SK-N-SH treated with all-trans-retinoic acid at 6 μM for 48 hours (cell line): ENCODE measurements at regions not wholly inside any gene's neighbourhood (a gene's known extent, or its start where the extent isn't known, plus 50 kb on each side); places are given as distances from the start of the nearest gene placed in this dataset.

ENCODE experiments used
- ATAC-seq: fragments of 200-7000 bp; cut with Tn5 transposase; 3 replicates; pipeline ENCODE4 v1.9.1; 2020; ENCODE audit warnings: mild to moderate bottlenecking, moderate library complexity
- ARNTL ChIP-seq: fragments of 450-650 bp; formaldehyde crosslinking; IDR thresholded peaks from 2 replicates; pipeline ENCODE4 v1.5.0; 2020; ENCODE audit warnings: low read depth, mild to moderate bottlenecking, moderate library complexity, borderline replicate concordance
- BACH2 ChIP-seq: fragments of 250-450 bp; sonication (Bioruptor Pico); IDR thresholded peaks from 2 replicates; pipeline ENCODE4 v1.9.0; 2021; ENCODE audit warnings: mild to moderate bottlenecking, borderline replicate concordance
- CSDC2 ChIP-seq: fragments of 250-450 bp; sonication (Bioruptor Pico); IDR thresholded peaks from 2 replicates; pipeline ENCODE4 v1.5.0; 2020; ENCODE audit warnings: mild to moderate bottlenecking, moderate library complexity
- ESRRG ChIP-seq: fragments of 250-450 bp; sonication (Bioruptor Pico); IDR thresholded peaks from 2 replicates; pipeline ENCODE4 v1.6.1; 2021; ENCODE audit warnings: mild to moderate bottlenecking
- GLIS3 ChIP-seq: fragments of 250-450 bp; sonication (Bioruptor Pico); IDR thresholded peaks from 2 replicates; pipeline ENCODE4 v1.5.0; 2020; ENCODE audit warnings: mild to moderate bottlenecking, moderate library complexity
- ISL1 ChIP-seq: fragments of 250-450 bp; sonication (Bioruptor Pico); IDR thresholded peaks from 2 replicates; pipeline ENCODE4 v2.1.2; 2022; ENCODE audit warnings: mild to moderate bottlenecking, moderate library complexity
- OSR1 ChIP-seq: fragments of 250-450 bp; sonication (Bioruptor Pico); IDR thresholded peaks from 2 replicates; pipeline ENCODE4 v1.8.0; 2022; ENCODE audit warnings: moderate library complexity, mild to moderate bottlenecking, inconsistent platforms
- PPARA ChIP-seq: fragments of 250-450 bp; sonication (Bioruptor Pico); IDR thresholded peaks from 2 replicates; pipeline ENCODE4 v1.5.0; 2020; ENCODE audit warnings: mild to moderate bottlenecking, borderline replicate concordance
- RARB ChIP-seq: fragments of 250-450 bp; sonication (Bioruptor Pico); IDR thresholded peaks from 2 replicates; pipeline ENCODE4 v1.8.0; 2021; ENCODE audit warnings: mild to moderate bottlenecking, moderate library complexity
- SNAI2 ChIP-seq: fragments of 250-450 bp; sonication (Bioruptor Pico); IDR thresholded peaks from 2 replicates; pipeline ENCODE4 v1.5.0; 2020; ENCODE audit warnings: mild to moderate bottlenecking, moderate library complexity
- TCF4 ChIP-seq: fragments of 250-450 bp; sonication (Bioruptor Pico); IDR thresholded peaks from 2 replicates; pipeline ENCODE4 v1.8.0; 2021; ENCODE audit warnings: mild to moderate bottlenecking, moderate library complexity, borderline replicate concordance
- TOX ChIP-seq: fragments of 250-450 bp; sonication (Bioruptor Pico); IDR thresholded peaks from 2 replicates; pipeline ENCODE4 v1.8.0; 2021; ENCODE audit warnings: mild to moderate bottlenecking, moderate library complexity, borderline replicate concordance
- ZC3H10 ChIP-seq: fragments of 250-450 bp; sonication (Bioruptor Pico); IDR thresholded peaks from 2 replicates; pipeline ENCODE4 v1.5.1; 2021; ENCODE audit warnings: mild to moderate bottlenecking, moderate library complexity
- ZFP3 ChIP-seq: fragments of 250-450 bp; sonication (Bioruptor Pico); IDR thresholded peaks from 2 replicates; pipeline ENCODE4 v1.5.0; 2020; ENCODE audit warnings: mild to moderate bottlenecking, moderate library complexity
- ZNF565 ChIP-seq: fragments of 450-650 bp; formaldehyde crosslinking; conservative IDR thresholded peaks from 2 replicates; pipeline ENCODE4 v1.5.0; 2020; ENCODE audit warnings: low read depth, mild to moderate bottlenecking, moderate library complexity
- ZNF70 ChIP-seq: fragments of 450-650 bp; formaldehyde crosslinking; IDR thresholded peaks from 2 replicates; pipeline ENCODE4 v1.5.0; 2020; ENCODE audit warnings: mild to moderate bottlenecking, moderate library complexity
- ZNF8 ChIP-seq: fragments of 450-650 bp; formaldehyde crosslinking; IDR thresholded peaks from 2 replicates; pipeline ENCODE4 v1.5.0; 2020; ENCODE audit warnings: mild to moderate bottlenecking, moderate library complexity
- TF ChIP-seq, protein P1 (sequence below): fragments of 250-450 bp; sonication (Bioruptor Pico); IDR thresholded peaks from 2 replicates; pipeline ENCODE4 v1.5.1; 2020; ENCODE audit warnings: low read depth, mild to moderate bottlenecking, moderate library complexity
- TF ChIP-seq, protein P2 (sequence below): fragments of 250-450 bp; sonication (Bioruptor Pico); IDR thresholded peaks from 2 replicates; pipeline ENCODE4 v1.8.0; 2020; ENCODE audit warnings: mild to moderate bottlenecking, moderate library complexity, borderline replicate concordance
- TF ChIP-seq, protein P3 (sequence below): fragments of 250-450 bp; sonication (Bioruptor Pico); IDR thresholded peaks from 2 replicates; pipeline ENCODE4 v1.8.0; 2021; ENCODE audit warnings: low read depth, mild to moderate bottlenecking, moderate library complexity, borderline replicate concordance
- TF ChIP-seq, protein P4 (sequence below): fragments of 250-450 bp; sonication (Bioruptor Pico); IDR thresholded peaks from 2 replicates; pipeline ENCODE4 v1.5.0; 2020; ENCODE audit warnings: mild to moderate bottlenecking, moderate library complexity

DNA sequence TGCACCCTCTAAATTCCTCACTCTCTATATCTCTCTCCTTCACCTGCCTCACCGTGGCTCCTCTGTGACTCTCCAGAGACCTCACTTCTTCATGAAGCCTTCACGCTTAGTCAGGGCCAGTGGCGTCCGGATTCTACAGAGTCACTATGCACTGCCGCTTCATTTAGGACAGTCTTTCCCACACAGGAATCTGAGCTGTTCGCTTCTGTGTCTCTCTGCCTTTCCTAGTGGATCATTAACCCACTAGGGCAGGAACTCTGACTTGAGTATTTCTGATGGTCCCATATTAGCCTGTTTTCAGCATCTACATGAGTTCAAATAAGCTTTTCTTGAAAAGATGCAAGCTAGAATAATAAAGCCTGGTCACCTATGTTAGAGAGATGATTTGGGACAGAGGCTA lies 180.2 kb upstream of the DOK6 start:
- TF ChIP-seq SNAI2 (CRISPR knock-in tag) (no peak), TOX (CRISPR knock-in tag) (no peak), BACH2 (CRISPR knock-in tag) (no peak), ZNF70 (CRISPR knock-in tag) (no peak), RARB (CRISPR knock-in tag) (no peak), GLIS3 (CRISPR knock-in tag) (no peak), ESRRG (CRISPR knock-in tag) (no peak), ISL1 (CRISPR knock-in tag) (no peak), ARNTL (no peak), ZFP3 (CRISPR knock-in tag) (no peak), TCF4 (CRISPR knock-in tag) (no peak), OSR1 (CRISPR knock-in tag) (no peak), ZNF8 (CRISPR knock-in tag) (no peak), ZNF565 (CRISPR knock-in tag) (no peak), PPARA (CRISPR knock-in tag) (no peak)
- TF ChIP-seq, protein P1, sequence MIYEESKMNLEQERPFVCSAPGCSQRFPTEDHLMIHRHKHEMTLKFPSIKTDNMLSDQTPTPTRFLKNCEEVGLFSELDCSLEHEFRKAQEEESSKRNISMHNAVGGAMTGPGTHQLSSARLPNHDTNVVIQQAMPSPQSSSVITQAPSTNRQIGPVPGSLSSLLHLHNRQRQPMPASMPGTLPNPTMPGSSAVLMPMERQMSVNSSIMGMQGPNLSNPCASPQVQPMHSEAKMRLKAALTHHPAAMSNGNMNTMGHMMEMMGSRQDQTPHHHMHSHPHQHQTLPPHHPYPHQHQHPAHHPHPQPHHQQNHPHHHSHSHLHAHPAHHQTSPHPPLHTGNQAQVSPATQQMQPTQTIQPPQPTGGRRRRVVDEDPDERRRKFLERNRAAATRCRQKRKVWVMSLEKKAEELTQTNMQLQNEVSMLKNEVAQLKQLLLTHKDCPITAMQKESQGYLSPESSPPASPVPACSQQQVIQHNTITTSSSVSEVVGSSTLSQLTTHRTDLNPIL (CRISPR knock-in tag), result no peak
- TF ChIP-seq, protein P2, sequence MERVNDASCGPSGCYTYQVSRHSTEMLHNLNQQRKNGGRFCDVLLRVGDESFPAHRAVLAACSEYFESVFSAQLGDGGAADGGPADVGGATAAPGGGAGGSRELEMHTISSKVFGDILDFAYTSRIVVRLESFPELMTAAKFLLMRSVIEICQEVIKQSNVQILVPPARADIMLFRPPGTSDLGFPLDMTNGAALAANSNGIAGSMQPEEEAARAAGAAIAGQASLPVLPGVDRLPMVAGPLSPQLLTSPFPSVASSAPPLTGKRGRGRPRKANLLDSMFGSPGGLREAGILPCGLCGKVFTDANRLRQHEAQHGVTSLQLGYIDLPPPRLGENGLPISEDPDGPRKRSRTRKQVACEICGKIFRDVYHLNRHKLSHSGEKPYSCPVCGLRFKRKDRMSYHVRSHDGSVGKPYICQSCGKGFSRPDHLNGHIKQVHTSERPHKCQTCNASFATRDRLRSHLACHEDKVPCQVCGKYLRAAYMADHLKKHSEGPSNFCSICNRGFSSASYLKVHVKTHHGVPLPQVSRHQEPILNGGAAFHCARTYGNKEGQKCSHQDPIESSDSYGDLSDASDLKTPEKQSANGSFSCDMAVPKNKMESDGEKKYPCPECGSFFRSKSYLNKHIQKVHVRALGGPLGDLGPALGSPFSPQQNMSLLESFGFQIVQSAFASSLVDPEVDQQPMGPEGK, result no peak
- TF ChIP-seq, all 23 proteins: peak for 0
- ATAC-seq, result no peak

DNA sequence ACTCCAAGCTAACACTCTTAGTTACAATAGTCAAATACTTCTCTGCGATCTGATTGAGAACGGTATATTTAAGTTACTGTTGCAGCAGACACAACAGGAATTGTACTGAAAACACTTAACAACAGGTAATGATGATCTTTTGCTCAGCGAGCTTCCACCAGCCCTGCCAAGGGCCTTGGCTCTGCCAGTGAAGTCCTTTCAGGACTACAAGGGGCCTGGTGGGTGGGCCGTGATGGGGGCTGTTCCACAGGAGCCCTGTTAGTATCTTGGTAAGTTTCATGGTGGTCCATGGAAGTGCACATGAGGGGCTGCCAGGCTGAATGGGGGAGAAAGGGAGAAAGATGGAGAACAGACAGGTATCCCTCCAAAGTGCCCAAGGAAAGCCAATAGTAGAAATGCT lies 178.6 kb upstream of the DOK6 start:
- no peak for ATAC-seq
- no peak for TF ChIP-seq CSDC2
- TF ChIP-seq, protein P3, sequence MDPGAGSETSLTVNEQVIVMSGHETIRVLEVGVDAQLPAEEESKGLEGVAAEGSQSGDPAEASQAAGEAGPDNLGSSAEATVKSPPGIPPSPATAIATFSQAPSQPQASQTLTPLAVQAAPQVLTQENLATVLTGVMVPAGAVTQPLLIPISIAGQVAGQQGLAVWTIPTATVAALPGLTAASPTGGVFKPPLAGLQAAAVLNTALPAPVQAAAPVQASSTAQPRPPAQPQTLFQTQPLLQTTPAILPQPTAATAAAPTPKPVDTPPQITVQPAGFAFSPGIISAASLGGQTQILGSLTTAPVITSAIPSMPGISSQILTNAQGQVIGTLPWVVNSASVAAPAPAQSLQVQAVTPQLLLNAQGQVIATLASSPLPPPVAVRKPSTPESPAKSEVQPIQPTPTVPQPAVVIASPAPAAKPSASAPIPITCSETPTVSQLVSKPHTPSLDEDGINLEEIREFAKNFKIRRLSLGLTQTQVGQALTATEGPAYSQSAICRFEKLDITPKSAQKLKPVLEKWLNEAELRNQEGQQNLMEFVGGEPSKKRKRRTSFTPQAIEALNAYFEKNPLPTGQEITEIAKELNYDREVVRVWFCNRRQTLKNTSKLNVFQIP (CRISPR knock-in tag), result no peak

DNA sequence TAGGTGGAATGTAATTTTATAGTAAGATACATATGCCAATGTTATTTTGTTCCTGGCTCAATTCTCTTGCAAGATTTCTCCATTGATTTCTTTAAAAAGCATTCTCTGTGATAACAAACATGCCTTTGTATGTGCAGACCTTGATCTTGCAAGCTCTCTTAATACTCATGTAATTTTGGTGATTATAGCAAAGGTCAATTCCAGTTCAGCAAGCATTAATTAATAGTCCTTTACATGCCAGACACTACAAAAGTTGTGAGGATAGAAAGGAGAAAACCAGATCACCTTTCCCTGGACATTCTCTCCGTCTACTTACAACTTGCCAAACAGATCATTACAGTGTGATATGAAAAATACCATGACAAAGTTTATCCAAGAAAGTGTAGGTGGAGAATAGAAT lies 173.7 kb upstream of the DOK6 start:
- TF ChIP-seq ZC3H10 (CRISPR knock-in tag) (no peak), ZFP3 (CRISPR knock-in tag) (no peak), GLIS3 (CRISPR knock-in tag) (no peak), ISL1 (CRISPR knock-in tag) (no peak), ZNF70 (CRISPR knock-in tag) (no peak), OSR1 (CRISPR knock-in tag) (no peak), BACH2 (CRISPR knock-in tag) (no peak), TCF4 (CRISPR knock-in tag) (no peak), RARB (CRISPR knock-in tag) (no peak)
- TF ChIP-seq, protein P1 (CRISPR knock-in tag), result no peak
- TF ChIP-seq, protein P4, sequence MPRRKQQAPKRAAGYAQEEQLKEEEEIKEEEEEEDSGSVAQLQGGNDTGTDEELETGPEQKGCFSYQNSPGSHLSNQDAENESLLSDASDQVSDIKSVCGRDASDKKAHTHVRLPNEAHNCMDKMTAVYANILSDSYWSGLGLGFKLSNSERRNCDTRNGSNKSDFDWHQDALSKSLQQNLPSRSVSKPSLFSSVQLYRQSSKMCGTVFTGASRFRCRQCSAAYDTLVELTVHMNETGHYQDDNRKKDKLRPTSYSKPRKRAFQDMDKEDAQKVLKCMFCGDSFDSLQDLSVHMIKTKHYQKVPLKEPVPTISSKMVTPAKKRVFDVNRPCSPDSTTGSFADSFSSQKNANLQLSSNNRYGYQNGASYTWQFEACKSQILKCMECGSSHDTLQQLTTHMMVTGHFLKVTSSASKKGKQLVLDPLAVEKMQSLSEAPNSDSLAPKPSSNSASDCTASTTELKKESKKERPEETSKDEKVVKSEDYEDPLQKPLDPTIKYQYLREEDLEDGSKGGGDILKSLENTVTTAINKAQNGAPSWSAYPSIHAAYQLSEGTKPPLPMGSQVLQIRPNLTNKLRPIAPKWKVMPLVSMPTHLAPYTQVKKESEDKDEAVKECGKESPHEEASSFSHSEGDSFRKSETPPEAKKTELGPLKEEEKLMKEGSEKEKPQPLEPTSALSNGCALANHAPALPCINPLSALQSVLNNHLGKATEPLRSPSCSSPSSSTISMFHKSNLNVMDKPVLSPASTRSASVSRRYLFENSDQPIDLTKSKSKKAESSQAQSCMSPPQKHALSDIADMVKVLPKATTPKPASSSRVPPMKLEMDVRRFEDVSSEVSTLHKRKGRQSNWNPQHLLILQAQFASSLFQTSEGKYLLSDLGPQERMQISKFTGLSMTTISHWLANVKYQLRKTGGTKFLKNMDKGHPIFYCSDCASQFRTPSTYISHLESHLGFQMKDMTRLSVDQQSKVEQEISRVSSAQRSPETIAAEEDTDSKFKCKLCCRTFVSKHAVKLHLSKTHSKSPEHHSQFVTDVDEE (CRISPR knock-in tag), result no peak
- TF ChIP-seq, all 23 proteins: peak for 0
- ATAC-seq, result no peak
